ENCODE measurements at regions not wholly inside any gene's neighbourhood (a gene's known extent, or its start where the extent isn't known, plus 50 kb on each side); places are given as distances from the start of the nearest gene placed in this dataset.

GRCh38 chr5:2132497-2132847 lies 249.7 kb upstream of the IRX4 start:
- Histone ChIP-seq H3K4me3 (ENCODE audit: low read depth, low read length) (no peak overlapping the region), H3K27ac (ENCODE audit: low read depth, low read length) (no peak overlapping the region), H3K27me3 (ENCODE audit: control insufficient read depth, insufficient read depth, low read length) (no peaks in the 10 kb centered on the region), H3K9me3 (ENCODE audit: control insufficient read depth, insufficient read depth, low read length) (peaks cover 73% of the 10 kb centered on the region)
- CTCF ChIA-PET: no interaction called here
- POLR2A ChIA-PET: no interaction called here
- no peak for DNase-seq (ENCODE audit: low read depth, low spot score)
- no peak for TF ChIP-seq CTCF (IDR thresholded peaks at IDR 0.05; ENCODE audit: low read depth, low read length)

- Histone ChIP-seq H3K27me3 (ENCODE audit: control insufficient read depth, insufficient read depth, low read length) (no peaks in the 10 kb centered on the region), H3K4me3 (ENCODE audit: low read depth, low read length) (no peak overlapping the region), H3K9me3 (ENCODE audit: control insufficient read depth, insufficient read depth, low read length) (peaks cover 67% of the 10 kb centered on the region), H3K27ac (ENCODE audit: low read depth, low read length) (no peak overlapping the region)
- ChIA-PET CTCF (no interaction called here), POLR2A (no interaction called here)
- DNase-seq (ENCODE audit: low read depth, low spot score): no peak
- no peak for TF ChIP-seq CTCF (IDR thresholded peaks at IDR 0.05; ENCODE audit: low read depth, low read length)
Observed at GRCh38 chr5:2131826-2132496, 249.2 kb upstream of the IRX4 start.

- CTCF ChIA-PET: no interaction called here
- POLR2A ChIA-PET: no interaction called here
- H3K27me3 ChIP-seq (ENCODE audit: control insufficient read depth, insufficient read depth, low read length): no peaks in the 10 kb centered on the region
- no peak overlapping the region for H3K27ac ChIP-seq (ENCODE audit: low read depth, low read length)
- no peak for DNase-seq (ENCODE audit: low read depth, low spot score)
- no peak overlapping the region for H3K4me3 ChIP-seq (ENCODE audit: low read depth, low read length)
- peaks cover 63% of the 10 kb centered on the region for H3K9me3 ChIP-seq (ENCODE audit: control insufficient read depth, insufficient read depth, low read length)
- TF ChIP-seq CTCF (IDR thresholded peaks at IDR 0.05; ENCODE audit: low read depth, low read length): no peak
Observed at GRCh38 chr5:2131196-2131595, 248.5 kb upstream of the IRX4 start.

- H3K4me3 ChIP-seq (ENCODE audit: low read depth, low read length): no peak overlapping the region
- ChIA-PET POLR2A (no interaction called here), CTCF (no interaction called here)
- no peak overlapping the region for H3K27ac ChIP-seq (ENCODE audit: low read depth, low read length)
- H3K9me3 ChIP-seq (ENCODE audit: control insufficient read depth, insufficient read depth, low read length): peaks cover 61% of the 10 kb centered on the region
- H3K27me3 ChIP-seq (ENCODE audit: control insufficient read depth, insufficient read depth, low read length): no peaks in the 10 kb centered on the region
- DNase-seq (ENCODE audit: low read depth, low spot score): no peak
- no peak for TF ChIP-seq CTCF (IDR thresholded peaks at IDR 0.05; ENCODE audit: low read depth, low read length)
Observed at GRCh38 chr5:2130361-2130760, 247.6 kb upstream of the IRX4 start.

- no peak for DNase-seq (ENCODE audit: low read depth, low spot score)
Observed at GRCh38 chr5:2129568-2130272, 247.0 kb upstream of the IRX4 start.

More at GRCh38 chr5:2129568-2130272, 247.0 kb upstream of the IRX4 start:
- TF ChIP-seq CTCF (IDR thresholded peaks at IDR 0.05; ENCODE audit: low read depth, low read length): no peak
- POLR2A ChIA-PET: no interaction called here
- peaks cover 63% of the 10 kb centered on the region for H3K9me3 ChIP-seq (ENCODE audit: control insufficient read depth, insufficient read depth, low read length)
- H3K27ac ChIP-seq (ENCODE audit: low read depth, low read length): no peak overlapping the region
- H3K4me3 ChIP-seq (ENCODE audit: low read depth, low read length): no peak overlapping the region
- CTCF ChIA-PET: no interaction called here
- no peaks in the 10 kb centered on the region for H3K27me3 ChIP-seq (ENCODE audit: control insufficient read depth, insufficient read depth, low read length)
